ENCODE measurements at regions not wholly inside any gene's neighbourhood (a gene's known extent, or its start where the extent isn't known, plus 50 kb on each side); places are given as distances from the start of the nearest gene placed in this dataset.
"Not testable (repeated sequence)": the region's sequence is repeated elsewhere in the genome, so short reads cannot be mapped to it uniquely, and the experiment has no call there.

DNA sequence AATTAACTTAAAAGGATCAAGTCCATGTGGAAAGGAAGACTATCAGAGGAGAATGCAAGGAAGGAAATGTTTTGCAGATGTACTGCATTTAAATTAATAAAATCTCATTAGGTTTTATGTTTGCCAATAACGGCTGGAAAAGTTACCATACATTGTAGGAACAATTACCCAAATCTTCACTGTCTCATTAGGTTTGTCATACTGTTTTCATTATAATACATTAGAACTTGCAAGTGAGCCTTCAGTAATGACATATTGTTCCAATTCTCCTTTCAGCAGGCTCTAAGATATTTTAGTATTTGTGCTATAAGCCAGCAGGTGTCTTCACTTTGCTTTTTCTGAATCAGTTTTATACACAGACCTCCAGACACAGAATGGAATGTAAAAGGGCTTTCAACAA, 661.6 kb upstream of the KLHL1 start:
- TF ChIP-seq, protein P1, sequence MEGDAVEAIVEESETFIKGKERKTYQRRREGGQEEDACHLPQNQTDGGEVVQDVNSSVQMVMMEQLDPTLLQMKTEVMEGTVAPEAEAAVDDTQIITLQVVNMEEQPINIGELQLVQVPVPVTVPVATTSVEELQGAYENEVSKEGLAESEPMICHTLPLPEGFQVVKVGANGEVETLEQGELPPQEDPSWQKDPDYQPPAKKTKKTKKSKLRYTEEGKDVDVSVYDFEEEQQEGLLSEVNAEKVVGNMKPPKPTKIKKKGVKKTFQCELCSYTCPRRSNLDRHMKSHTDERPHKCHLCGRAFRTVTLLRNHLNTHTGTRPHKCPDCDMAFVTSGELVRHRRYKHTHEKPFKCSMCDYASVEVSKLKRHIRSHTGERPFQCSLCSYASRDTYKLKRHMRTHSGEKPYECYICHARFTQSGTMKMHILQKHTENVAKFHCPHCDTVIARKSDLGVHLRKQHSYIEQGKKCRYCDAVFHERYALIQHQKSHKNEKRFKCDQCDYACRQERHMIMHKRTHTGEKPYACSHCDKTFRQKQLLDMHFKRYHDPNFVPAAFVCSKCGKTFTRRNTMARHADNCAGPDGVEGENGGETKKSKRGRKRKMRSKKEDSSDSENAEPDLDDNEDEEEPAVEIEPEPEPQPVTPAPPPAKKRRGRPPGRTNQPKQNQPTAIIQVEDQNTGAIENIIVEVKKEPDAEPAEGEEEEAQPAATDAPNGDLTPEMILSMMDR (IDR thresholded peaks at IDR 0.05; ENCODE audit: low read depth, low read length), result no peak

DNA sequence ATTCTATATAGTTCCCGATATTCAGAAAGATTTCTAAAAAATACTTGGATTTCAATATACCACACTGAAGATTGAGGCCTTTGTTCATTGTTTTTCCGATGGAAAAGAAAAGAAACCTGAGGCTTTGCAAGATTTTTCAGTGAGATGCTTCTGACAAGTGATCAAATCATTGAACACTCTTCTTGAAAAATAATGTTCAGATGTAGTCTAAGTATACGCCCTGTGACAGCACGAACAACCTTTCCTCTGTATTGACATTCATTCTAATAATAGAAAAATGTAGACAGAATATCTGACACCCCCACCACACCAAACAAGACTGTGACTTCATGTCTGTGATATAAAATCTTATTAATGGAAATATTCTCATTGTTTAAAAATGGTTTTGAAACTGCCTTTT, 650.7 kb upstream of the KLHL1 start:
- TF ChIP-seq, protein P1 (IDR thresholded peaks at IDR 0.05; ENCODE audit: low read depth, low read length), result no peak
- H3K4me3 ChIP-seq (replicated peaks in 1 of 2; ENCODE audit: low read depth in 2 of 2, low read length in 2 of 2), result no peak overlapping the region
- DNase-seq (ENCODE audit: low read depth in 2 of 2), result no peak

More for the DNA sequence above, 661.6 kb upstream of the KLHL1 start:
- no peak for DNase-seq (ENCODE audit: low read depth in 2 of 2)
- H3K4me3 ChIP-seq (replicated peaks in 1 of 2; ENCODE audit: low read depth in 2 of 2, low read length in 2 of 2), result no peak overlapping the region

DNA sequence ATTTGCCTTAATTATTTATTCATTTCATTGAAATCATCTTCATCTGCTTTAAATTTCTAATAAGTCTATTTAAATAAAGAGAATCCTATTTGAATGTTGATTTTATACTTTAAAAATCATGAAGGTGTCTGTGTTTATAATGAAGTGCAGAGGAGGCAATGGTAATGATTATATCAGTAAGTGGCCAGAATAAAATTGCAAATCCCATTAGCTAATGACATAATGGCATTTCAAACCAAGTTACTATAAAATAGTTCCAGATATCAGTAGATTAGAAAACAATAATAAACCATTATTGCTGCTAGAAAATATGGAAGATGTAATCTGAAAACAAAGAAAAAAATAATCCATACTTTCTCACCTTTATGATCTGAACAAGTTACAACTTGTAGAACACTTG, 647.8 kb upstream of the KLHL1 start:
- H3K4me3 ChIP-seq (replicated peaks in 1 of 2; ENCODE audit: low read depth in 2 of 2, low read length in 2 of 2), result no peak overlapping the region
- TF ChIP-seq, protein P1 (IDR thresholded peaks at IDR 0.05; ENCODE audit: low read depth, low read length), result no peak
- DNase-seq (ENCODE audit: low read depth in 2 of 2), result no peak

DNA sequence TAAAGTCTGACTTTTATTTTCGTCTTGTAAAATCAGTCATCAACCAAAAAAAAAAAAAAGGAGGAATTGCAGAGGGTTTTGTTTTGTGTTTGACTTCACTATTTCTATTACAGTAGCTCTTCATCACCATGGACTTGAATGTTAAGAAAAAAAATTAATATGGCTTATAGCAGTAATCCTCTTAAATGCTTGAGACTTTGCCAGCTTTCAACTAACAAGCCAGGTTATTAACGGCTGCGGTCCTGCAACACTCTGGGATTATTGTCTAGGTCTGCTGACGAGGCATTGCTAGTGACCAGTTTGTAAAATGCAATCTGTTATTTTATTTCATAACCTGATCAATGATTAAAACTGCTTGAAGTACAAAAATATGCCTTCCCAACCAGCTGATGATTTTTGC, 647.2 kb upstream of the KLHL1 start:
- H3K4me3 ChIP-seq (replicated peaks in 1 of 2; ENCODE audit: low read depth in 2 of 2, low read length in 2 of 2), result no peak overlapping the region
- no peak for DNase-seq (ENCODE audit: low read depth in 2 of 2)
- TF ChIP-seq, protein P1 (IDR thresholded peaks at IDR 0.05; ENCODE audit: low read depth, low read length), result no peak

DNA sequence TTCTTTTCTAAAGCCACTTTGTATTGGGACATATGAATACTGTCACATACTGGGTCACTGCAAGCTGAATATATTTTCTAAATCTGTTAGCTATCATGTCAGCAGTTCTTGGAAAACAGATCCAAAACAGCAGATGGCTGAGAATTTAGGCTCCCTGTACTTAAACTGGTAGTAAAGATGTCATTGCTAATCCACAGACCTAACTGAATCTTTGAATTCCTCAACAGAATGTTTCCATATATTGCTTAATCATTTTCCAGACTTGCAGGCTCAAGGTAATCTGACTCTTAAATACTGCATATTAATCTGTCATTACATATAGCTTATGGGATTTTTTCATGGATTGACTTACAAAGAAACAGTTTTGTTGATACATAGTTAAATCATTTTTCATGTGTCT, 639.0 kb upstream of the KLHL1 start:
- TF ChIP-seq, protein P1 (IDR thresholded peaks at IDR 0.05; ENCODE audit: low read depth, low read length), result no peak
- H3K4me3 ChIP-seq (replicated peaks in 1 of 2; ENCODE audit: low read depth in 2 of 2, low read length in 2 of 2), result no peak overlapping the region
- DNase-seq (ENCODE audit: low read depth in 2 of 2), result no peak

DNA sequence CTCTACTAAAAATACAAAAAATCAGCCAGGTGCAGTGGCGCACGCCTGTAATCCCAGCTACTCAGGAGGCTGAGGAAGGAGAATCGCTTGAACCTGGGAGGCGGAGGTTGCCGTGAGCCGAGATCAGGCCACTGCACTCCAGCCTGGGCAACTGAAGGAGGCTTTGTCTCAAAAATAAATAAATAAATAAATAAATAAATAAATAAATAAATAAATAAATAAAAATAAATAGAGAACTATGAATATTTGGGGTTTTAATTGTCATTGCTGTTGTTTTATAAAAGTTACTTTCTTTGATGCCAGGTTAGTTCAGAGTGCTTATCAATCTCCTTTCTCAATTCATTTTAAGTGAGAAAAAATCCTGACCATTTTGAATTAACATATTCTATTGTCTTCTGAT, 638.2 kb upstream of the KLHL1 start:
- DNase-seq (ENCODE audit: low read depth in 2 of 2), result not testable (repeated sequence)

DNA sequence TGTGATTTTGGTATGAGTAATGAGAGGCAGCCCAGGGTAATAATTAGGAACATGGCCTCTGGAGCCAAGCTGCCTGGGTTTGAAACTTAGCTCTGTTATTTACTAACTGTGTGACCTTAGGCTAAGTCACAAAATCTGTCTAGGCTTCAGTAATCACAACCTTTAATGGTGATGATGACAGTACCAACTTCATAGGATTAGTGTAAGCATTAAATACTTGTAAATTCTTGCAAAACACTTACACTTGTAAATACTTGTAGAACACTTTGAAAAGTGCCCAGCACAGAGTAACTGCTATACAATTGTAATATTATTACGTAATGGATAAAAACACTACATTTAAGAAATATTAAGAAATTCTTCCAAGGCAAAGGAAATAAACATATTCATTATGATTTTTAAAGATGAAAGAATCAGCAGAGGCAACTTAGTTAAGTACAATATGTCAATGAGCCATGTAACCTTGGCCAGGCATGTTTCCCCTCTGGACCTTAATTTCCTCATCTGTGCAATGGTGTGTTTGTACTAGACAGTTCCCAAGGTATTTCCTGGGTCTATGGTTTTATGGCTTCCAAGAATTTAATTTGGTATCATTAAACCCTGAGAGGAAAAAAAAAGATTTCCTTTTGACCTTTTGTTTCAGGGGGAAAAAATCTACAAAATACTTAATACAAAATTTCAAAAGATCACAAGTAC, 628.5 kb upstream of the KLHL1 start:
- TF ChIP-seq, protein P1 (IDR thresholded peaks at IDR 0.05; ENCODE audit: low read depth, low read length), result no peak
- no peak for DNase-seq (ENCODE audit: low read depth in 2 of 2)
- H3K4me3 ChIP-seq (replicated peaks in 1 of 2; ENCODE audit: low read depth in 2 of 2, low read length in 2 of 2), result no peak overlapping the region

More for the DNA sequence above, 638.2 kb upstream of the KLHL1 start:
- H3K4me3 ChIP-seq (replicated peaks in 1 of 2; ENCODE audit: low read depth in 2 of 2, low read length in 2 of 2), result not testable (repeated sequence)
